HUES6 (cell line): ENCODE measurements at regions not wholly inside any gene's neighbourhood (a gene's known extent, or its start where the extent isn't known, plus 50 kb on each side); places are given as distances from the start of the nearest gene placed in this dataset.

Source experiments
- H3K27ac ChIP-seq: 2 replicates; pipeline ENCODE4 v1.7.0; 2013; ENCODE audit warnings: low read depth, mild to moderate bottlenecking, low read length, inconsistent platforms
- H3K27me3 ChIP-seq: 2 replicates; pipeline ENCODE4 v1.6.1; 2013; ENCODE audit warnings: low read length; ENCODE audit not compliant: control insufficient read depth, insufficient read depth
- H3K36me3 ChIP-seq: 2 replicates; pipeline ENCODE4 v1.6.1; 2013; ENCODE audit warnings: low read length; ENCODE audit not compliant: control insufficient read depth, insufficient read depth
- H3K4me1 ChIP-seq: 2 replicates; pipeline ENCODE4 v1.6.1; 2013; ENCODE audit warnings: low read length; ENCODE audit not compliant: control insufficient read depth, insufficient read depth
- H3K4me3 ChIP-seq: 2 replicates; pipeline ENCODE4 v1.5.1; 2013; ENCODE audit warnings: low read depth, low read length
- H3K9ac ChIP-seq: one replicate; pipeline ENCODE4 v1.6.1; 2013; ENCODE audit warnings: mild to moderate bottlenecking, low read length
- H3K9me3 ChIP-seq: 2 replicates; pipeline ENCODE4 v1.6.1; 2013; ENCODE audit warnings: low read depth, low read length; ENCODE audit not compliant: control insufficient read depth, insufficient read depth

GRCh38 chr5:74042559-74042958 is 416.6 kb downstream of the ARHGEF28 start:
- Histone ChIP-seq H3K9ac (no peak overlapping the region), H3K36me3 (no peaks in the 10 kb centered on the region), H3K27me3 (no peaks in the 10 kb centered on the region), H3K27ac (no peak overlapping the region), H3K9me3 (no peaks in the 10 kb centered on the region), H3K4me1 (no peaks in the 10 kb centered on the region), H3K4me3 (no peak overlapping the region)

GRCh38 chr5:74041913-74042312 is 415.9 kb downstream of the ARHGEF28 start:
- Histone ChIP-seq H3K27me3 (no peaks in the 10 kb centered on the region), H3K9me3 (no peaks in the 10 kb centered on the region), H3K9ac (no peak overlapping the region), H3K36me3 (no peaks in the 10 kb centered on the region), H3K27ac (no peak overlapping the region), H3K4me1 (no peaks in the 10 kb centered on the region), H3K4me3 (no peak overlapping the region)

GRCh38 chr5:74040811-74041491 is 415.0 kb downstream of the ARHGEF28 start:
- no peak overlapping the region for H3K9ac ChIP-seq
- no peak overlapping the region for H3K4me3 ChIP-seq
- H3K27ac ChIP-seq: no peak overlapping the region
- H3K27me3 ChIP-seq: no peaks in the 10 kb centered on the region
- no peaks in the 10 kb centered on the region; the same call in 1 of the 2 replicates for H3K4me1 ChIP-seq
- no peaks in the 10 kb centered on the region for H3K36me3 ChIP-seq
- no peaks in the 10 kb centered on the region for H3K9me3 ChIP-seq

GRCh38 chr5:74040065-74040551 is 414.1 kb downstream of the ARHGEF28 start:
- H3K27ac ChIP-seq: no peak overlapping the region
- no peak overlapping the region for H3K4me3 ChIP-seq
- H3K4me1 ChIP-seq: peaks cover 4% of the 10 kb centered on the region; the same call in 1 of the 2 replicates
- H3K9ac ChIP-seq: no peak overlapping the region
- no peaks in the 10 kb centered on the region for H3K27me3 ChIP-seq
- H3K36me3 ChIP-seq: no peaks in the 10 kb centered on the region
- no peaks in the 10 kb centered on the region for H3K9me3 ChIP-seq

GRCh38 chr5:74037321-74037720 is 411.3 kb downstream of the ARHGEF28 start:
- no peaks in the 10 kb centered on the region for H3K27me3 ChIP-seq
- H3K4me3 ChIP-seq: no peak overlapping the region
- H3K9ac ChIP-seq: no peak overlapping the region
- no peak overlapping the region for H3K27ac ChIP-seq
- H3K4me1 ChIP-seq: peaks cover 9% of the 10 kb centered on the region; the same call in 1 of the 2 replicates
- no peaks in the 10 kb centered on the region for H3K36me3 ChIP-seq
- no peaks in the 10 kb centered on the region for H3K9me3 ChIP-seq

DNA sequence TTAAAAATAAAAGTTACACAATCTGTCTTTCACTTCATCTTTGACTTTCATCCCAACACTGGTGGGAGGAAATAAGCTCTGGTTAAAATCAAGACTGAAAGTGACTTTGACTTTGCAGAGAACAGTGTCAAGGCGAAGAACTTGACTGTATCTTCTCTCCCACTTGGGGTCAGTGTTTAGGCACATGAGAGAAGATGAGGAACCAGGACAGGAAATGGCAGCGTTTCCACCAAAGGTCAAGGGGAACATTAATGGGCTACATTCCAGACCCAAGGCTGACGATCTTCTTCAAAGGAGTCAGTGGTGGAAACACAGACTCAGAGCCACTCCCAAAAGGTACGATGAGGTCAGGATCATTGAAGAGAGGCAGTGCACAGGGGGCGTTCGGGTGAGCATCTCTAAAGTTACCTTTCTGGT is 409.5 kb downstream of the ARHGEF28 start:
- no peak overlapping the region for H3K4me3 ChIP-seq
- peaks cover 9% of the 10 kb centered on the region; the same call in 1 of the 2 replicates for H3K4me1 ChIP-seq
- H3K27ac ChIP-seq: no peak overlapping the region
- no peaks in the 10 kb centered on the region for H3K27me3 ChIP-seq
- H3K36me3 ChIP-seq: no peaks in the 10 kb centered on the region
- H3K9me3 ChIP-seq: no peaks in the 10 kb centered on the region
- H3K9ac ChIP-seq: no peak overlapping the region

DNA sequence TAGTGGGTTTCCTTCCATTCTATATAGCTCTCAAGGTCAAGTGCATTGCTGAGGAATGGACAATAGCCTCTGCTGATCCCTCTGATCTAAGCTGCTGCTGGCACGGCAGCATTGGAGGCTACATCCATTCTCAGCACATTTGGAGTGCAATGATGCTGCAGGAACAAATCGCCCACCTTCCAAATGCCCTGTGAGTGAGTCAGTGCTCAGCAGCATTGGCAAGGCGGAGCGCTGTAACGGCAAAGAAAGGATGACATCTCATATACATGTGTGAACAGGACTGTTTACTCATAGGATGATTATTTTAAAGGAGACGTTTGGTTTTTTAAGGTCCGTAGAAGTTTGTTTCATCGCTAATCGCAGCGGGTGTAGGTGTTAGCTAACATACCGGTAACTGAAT is 408.7 kb downstream of the ARHGEF28 start:
- no peaks in the 10 kb centered on the region for H3K27me3 ChIP-seq
- H3K4me3 ChIP-seq: no peak overlapping the region
- H3K9me3 ChIP-seq: no peaks in the 10 kb centered on the region
- H3K9ac ChIP-seq: no peak overlapping the region
- H3K36me3 ChIP-seq: no peaks in the 10 kb centered on the region
- peaks cover 9% of the 10 kb centered on the region; the same call in 1 of the 2 replicates for H3K4me1 ChIP-seq
- H3K27ac ChIP-seq: no peak overlapping the region

- Histone ChIP-seq H3K9me3 (no peaks in the 10 kb centered on the region), H3K9ac (no peak overlapping the region)
Observed at GRCh38 chr5:74032617-74033016, 406.6 kb downstream of the ARHGEF28 start.

DNA sequence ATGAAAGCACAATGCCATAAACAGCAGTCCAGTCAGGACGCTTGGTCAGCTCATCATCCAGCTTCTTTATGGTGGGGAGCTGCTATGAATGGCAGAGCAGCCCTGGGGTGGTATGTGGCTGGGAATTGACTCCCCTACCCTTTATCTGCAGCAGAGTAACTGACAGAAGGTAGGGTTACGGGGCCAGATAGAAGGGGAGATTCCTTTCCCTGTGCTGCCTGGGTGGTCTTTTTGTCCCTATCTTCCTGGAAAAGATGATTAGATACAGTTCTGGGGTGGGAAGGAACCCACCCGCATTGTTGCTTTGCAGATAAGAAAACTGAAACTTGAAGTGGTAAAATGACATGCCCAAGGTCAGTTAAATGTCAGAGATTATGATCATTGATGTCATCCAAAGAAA is 405.5 kb downstream of the ARHGEF28 start:
- no peaks in the 10 kb centered on the region for H3K27me3 ChIP-seq
- H3K9me3 ChIP-seq: no peaks in the 10 kb centered on the region
- H3K4me3 ChIP-seq: no peak overlapping the region
- no peak overlapping the region for H3K9ac ChIP-seq
- H3K36me3 ChIP-seq: no peaks in the 10 kb centered on the region
- H3K27ac ChIP-seq: no peak overlapping the region
- H3K4me1 ChIP-seq: peaks cover 9% of the 10 kb centered on the region; the same call in 1 of the 2 replicates

More at GRCh38 chr5:74032617-74033016, 406.6 kb downstream of the ARHGEF28 start:
- H3K36me3 ChIP-seq: no peaks in the 10 kb centered on the region
- H3K4me3 ChIP-seq: no peak overlapping the region
- H3K4me1 ChIP-seq: peaks cover 9% of the 10 kb centered on the region; the same call in 1 of the 2 replicates
- no peaks in the 10 kb centered on the region for H3K27me3 ChIP-seq
- H3K27ac ChIP-seq: no peak overlapping the region

DNA sequence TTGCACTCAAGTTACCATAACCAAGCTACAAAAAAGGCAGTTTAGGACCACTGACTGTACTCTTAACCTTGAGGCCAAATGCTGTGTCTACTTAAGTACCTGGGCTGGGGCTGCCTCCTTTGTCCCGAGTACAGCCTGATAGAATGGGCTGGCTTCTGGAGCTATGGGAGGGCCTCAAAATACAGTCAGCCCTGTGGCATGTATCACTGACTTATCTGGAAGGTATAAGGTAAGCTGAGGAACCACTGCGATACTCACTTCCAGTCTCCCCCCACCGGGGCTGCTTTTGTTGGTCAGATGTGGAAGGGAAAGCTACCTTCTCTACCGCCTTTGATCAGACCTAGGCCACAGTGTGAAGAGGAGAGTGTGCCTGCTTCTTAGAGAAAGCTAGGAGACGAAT is 404.8 kb downstream of the ARHGEF28 start:
- no peak overlapping the region for H3K4me3 ChIP-seq
- H3K9me3 ChIP-seq: no peaks in the 10 kb centered on the region
- no peak overlapping the region for H3K9ac ChIP-seq
- H3K4me1 ChIP-seq: peaks cover 13% of the 10 kb centered on the region; the same call in 1 of the 2 replicates
- H3K27me3 ChIP-seq: no peaks in the 10 kb centered on the region
- no peaks in the 10 kb centered on the region for H3K36me3 ChIP-seq
- no peak overlapping the region for H3K27ac ChIP-seq

GRCh38 chr5:74030371-74030770 is 404.4 kb downstream of the ARHGEF28 start:
- Histone ChIP-seq H3K9me3 (no peaks in the 10 kb centered on the region), H3K36me3 (no peaks in the 10 kb centered on the region), H3K4me1 (peaks cover 11% of the 10 kb centered on the region; the same call in 1 of the 2 replicates), H3K27ac (no peak overlapping the region), H3K4me3 (no peak overlapping the region), H3K27me3 (no peaks in the 10 kb centered on the region), H3K9ac (no peak overlapping the region)
